MV-4-11 (cell line): ENCODE measurements at regions not wholly inside any gene's neighbourhood (a gene's known extent, or its start where the extent isn't known, plus 50 kb on each side); places are given as distances from the start of the nearest gene placed in this dataset.
"Not testable (repeated sequence)": the region's sequence is repeated elsewhere in the genome, so short reads cannot be mapped to it uniquely, and the experiment has no call there.

ENCODE experiments used
- DNase-seq: peaks from one replicate; lab custom pipeline; 2025; lab: John Stamatoyannopoulos, UW

DNA sequence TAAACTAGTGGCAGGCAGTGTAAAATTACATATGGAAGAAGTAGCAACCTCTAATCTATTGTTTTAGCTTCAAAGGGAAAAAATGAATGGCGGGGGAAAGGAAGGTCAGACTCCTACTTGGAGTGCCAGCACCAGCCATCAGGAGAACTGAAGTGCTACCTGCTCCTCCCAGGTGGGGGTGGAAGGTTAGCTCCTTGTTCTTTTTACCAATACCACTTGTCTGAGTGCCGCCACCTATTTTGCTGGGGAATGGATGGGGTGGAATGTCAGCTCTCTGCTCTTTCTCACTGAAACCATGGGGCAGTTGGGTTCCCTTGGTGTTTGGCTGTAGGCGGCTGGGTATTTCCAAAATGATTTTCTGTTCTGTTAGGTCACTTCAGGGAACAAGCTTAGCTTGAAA, 428.7 kb upstream of the EPHA3 start:
- DNase-seq = no peak

DNA sequence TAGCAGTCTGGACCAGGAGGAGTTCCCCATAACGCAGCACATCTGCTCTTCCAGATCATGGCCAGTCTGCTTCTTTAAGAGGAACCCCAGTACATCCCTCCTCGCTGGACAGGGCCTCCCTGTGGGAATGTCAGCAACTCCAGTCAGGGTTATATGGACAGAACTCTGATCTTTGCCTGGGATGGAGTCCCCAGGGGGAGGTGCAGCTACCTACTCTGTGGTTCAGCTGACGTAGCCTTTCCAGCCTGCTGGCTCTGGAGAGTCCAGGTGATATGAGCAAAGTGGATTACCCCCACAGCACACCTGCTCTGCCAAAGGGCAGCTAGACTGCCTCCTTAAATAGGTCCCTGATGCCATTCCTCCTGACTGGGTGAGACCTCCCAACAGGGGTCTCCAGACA, 417.1 kb upstream of the EPHA3 start:
- DNase-seq = no peak

DNA sequence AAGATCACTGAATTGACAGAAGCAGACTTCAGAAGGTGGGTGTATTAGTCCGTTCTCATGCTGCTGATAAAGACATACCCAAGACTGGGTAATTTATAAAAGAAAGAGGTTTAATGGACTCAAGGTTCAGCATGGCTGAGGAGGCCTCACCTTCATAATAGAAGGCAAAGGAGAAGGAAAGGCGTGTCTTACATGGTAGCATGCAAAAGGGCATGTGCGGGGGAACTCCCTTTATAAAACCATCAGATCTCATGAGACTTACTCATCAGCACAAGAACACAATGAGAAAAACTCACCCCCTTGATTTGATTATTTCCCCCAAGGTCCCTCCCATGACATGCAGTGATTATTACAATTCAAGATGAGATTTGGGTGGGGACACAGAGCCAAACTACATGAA, 416.3 kb upstream of the EPHA3 start:
- no peak for DNase-seq

DNA sequence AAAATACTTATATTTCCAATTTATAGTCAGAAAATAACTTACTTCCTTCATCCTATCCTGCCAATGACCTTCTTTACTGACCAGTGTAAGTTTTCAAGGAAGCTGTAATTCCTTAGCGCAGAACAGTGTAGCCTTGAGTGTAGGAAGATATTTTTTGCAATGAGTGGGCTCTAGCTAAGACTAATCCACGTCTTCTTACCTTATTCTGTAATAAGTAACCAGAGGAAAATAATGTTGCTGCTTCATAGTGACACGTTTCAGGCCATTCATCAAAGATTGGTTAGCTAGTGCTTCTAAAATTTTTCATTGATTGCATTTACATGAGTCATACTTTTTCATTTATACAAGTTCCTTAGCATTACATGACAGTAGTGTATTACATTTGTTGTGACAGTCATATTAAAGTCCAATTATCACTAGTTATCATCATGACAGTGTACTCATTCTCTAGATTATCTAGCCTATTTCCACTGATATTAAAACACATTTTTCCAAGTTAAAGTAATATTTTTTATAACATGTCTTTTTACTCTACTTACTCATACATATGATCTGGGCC, 403.8 kb upstream of the EPHA3 start:
- no peak for DNase-seq

DNA sequence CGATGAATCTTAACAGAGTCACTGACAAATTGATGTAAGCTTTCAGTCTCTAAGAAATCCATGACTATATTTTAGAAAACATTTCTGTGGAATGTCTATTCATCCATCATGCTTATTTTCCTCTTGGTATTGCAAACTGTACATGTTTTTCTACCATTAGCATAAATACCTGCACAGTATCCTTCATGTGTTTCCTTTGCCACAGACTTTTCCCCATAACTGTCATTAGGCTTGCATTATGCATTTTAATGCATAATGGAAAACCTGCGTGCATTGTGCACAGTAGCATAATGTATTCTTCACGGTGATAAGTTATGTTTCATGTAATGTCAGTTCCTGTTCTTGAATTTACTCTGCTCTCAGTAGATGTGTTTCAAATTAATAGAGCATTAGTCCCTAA, 403.1 kb upstream of the EPHA3 start:
- no peak for DNase-seq

DNA sequence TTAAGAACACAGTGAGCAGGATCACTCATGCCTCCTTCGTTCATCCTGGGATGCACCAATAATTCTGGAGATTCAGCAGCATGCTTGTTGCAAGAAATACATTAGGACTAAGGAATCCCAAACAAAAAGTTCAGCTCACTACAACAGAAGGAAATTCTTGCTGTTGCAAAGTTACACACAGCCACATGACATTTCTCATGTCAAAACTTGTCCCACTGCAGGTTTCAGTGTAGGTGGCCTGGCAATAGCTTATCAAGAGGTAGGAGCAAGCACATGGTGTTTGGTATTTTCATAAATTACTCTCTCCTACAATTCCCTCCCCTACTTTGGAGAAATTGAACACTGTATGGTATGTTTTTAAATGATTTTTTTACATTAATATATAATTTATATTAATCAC, 399.6 kb upstream of the EPHA3 start:
- DNase-seq = no peak

DNA sequence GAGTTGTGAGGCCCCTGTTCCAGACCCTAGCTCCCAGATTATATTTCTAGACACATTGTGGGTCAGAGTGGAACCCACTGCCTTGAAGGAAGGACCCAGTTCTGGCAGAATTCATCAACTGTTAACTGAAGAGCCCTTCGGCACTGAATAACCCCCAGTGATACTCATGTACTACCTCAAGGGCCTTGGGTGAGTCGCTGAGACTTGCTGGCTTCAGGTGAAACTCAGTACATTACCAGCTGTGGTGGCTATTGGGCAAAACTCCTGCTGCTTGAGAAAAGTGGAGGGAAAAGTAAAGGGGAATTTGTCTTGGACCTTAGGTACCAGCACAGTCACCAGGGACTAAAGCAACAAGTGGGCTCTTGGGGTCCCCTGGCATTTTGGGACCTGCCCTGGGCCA, 394.9 kb upstream of the EPHA3 start:
- DNase-seq = no peak

DNA sequence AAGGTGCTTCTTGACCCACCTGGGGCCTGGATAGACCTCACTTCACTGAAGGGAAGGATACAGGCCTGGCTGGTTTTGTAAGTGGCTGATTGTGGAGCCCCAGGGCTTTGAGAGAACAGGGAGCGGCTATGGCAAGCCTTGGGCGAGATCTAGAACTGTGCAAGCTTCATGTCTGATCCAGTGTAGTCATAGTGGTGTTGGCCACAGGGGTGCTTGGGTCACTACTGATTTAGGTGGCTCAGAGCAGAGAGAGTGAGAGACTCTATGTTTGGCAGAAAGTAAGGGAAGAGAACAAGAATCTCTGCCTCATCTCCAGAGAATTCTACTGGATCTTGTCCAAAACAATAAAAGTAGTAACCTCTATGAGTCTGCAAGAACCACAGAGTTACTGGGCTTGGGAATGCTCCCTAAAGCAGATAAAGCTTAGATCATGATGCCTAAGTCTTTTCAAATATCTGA, 394.2 kb upstream of the EPHA3 start:
- DNase-seq = no peak

DNA sequence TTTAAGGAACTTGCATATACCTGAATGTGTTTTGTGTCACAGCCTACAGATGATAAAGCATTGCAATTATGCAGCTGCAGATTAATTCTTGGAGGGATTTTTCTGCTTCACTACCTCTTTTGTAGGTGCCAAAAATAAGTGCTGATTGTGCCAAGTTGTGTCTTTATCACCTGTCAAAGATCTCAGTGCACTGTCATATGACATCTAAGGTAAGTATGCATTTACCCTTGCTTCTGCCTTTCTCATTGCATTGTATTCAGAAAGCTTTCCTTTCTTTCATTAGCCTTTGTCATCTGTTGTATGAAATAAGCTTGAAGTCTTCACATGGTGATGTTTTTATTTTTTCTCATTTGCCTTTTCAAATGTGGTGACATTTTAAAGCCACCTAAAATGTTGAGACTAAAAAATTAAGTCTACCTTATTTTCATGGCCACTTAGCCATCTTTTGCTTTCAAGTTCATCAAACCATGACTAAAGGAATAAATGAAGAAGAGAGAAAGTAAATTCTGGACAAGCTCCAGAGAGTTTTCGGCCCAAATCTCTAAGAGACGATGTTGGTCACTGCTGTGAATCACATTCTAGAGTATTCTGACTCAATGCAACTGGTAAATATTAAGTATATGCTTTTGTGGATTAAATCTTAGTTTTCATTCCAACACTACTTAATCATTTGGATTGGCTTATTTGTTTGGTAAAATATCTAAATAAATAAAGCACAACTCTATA, 381.8 kb upstream of the EPHA3 start:
- no peak for DNase-seq

DNA sequence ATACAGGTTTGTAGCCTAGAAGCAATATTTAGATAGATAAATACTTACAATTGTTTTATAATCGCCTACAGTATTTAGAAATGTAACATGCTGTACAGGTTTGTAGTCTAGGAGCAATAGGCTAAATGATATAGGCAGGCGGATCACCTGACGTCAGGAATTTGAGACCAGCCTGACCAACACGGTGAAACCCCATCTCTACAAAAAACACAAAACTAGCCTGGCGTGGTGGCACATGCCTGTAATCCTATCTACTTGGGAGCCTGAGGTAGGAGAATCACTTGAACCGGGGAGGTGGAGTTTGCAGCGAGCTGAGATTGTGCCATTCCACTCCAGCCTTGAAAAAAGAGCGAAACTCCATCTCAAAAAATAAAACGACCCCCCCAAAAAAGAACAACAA, 375.2 kb upstream of the EPHA3 start:
- no peak for DNase-seq

DNA sequence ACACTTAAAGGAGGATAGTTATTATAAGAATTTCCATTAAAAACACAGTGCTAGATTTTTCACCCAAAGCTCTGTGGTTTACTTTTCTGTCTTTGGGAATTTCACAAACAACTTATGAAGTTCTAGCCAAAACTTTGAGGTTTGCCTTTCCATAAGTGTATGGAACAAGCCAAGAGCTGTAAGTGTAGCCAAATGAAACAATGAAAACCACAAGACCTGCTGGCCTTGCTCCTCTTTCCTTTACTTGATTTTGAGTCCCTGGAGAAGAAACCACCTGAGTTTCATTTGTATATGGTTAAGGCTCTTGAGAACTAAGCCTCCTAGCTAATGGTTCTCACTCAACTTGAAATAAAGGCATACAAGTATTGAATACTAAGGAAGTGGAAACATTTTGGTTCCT, 365.3 kb upstream of the EPHA3 start:
- DNase-seq = no peak

DNA sequence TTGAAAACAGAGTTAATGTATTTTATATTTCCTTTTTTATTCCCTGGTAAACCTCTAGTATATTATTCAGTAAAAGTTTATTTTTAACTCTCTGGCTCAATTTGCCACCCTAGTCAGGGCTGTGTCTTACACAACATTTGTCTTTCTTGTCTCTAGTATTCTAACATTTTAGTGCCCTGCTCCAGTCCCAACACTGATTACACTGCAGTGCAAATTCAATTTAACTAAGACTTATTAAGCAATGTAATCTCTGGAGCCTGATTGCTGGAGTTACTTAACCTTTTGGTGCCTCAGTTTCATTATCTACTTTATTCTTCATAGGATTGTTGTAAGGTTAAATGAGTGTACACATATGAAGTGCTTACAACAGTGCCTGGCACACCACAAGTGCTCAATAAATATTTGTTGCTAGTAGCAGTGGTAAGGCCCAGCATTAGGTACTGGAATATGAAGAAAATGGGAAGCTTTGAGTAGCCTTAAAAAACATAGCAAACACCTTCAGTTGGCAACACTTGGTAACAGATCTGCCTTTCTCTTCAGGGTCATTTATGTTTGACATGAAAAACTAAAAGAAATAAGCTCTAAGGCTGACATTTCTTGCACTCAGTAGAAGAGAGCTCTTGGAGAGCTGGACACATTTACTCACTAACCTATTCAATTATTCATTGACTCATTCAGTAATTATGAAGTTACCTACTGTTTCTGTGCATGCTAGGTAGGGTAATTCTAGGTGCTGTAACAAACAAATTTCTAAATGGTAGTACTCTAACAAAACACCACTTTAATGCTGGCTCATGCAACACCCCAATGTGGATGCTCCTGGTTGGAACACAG, 364.5 kb upstream of the EPHA3 start:
- DNase-seq = no peak

DNA sequence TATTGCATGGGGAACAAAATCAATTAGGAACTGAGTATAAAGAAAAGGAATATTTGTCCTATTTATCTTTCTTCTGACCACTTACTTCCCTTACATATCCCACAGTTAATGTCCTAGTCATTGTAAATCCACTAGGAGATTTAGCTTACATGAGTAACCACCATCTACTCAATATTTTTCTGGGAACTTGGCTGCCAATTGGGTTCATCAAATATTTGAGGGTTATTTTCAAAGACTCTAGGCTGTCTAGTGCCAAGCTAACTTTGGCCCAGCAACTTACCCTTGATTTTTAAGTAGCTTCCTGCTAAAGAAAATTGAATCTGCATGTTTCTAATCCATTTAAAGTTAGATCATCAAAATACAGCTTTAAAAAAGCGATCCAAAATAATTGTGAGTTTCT, 362.5 kb upstream of the EPHA3 start:
- no peak for DNase-seq

DNA sequence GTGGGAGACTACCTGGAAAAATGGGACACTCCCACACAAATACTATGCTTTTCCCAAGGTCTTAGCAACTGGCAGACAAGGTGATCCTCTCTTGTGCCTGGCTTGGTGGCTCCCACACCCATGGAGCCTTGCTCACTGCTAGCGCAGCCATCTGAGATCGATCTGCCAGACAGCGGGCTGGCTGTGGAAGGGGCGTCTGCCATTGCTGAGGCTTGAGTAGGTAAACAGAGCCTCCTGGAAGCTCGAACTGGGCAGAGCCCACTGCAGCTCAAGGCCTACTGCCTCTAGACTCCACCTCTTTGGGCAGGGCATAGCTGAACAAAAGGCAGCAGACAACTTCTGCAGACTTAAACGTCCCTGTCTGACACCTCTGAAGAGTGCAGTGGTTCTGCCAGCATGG, 360.3 kb upstream of the EPHA3 start:
- DNase-seq = not testable (repeated sequence)

DNA sequence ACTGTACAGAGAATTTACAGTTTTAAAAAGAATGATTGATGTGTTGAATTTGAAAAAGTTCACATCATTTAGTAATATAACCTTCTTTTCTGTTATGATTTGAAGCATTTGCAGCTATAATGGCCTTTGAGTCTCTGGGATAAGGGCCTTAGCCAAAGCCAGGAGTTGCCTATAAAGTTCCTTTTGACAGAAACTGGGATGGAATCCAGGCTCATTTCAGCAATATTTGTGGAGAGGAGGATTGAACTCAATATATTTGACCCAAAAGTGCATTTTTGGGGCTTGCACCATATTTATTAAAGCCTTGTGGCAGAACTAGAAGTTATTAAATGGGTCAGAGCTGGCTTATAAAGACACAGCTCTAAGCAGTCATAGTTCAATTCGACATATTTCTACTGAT, 348.7 kb upstream of the EPHA3 start:
- DNase-seq = no peak

DNA sequence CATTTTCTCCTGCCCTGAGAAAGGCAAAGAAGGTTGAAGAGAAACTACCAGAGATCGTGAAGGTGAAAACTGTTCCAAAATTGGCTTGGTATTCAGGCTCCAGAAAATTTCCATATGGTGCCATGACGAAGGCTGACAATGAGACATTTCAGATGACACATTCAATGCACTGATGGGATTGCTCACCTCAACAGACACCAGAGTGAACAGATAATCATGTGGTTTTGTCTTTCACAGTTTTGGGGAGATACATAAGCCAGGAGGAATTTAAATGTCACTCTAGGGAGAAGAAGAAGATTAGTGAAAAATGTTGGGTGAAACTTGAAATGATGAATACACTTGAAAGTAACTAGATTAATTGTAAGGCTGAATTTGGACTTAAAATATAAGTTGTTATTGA, 339.7 kb upstream of the EPHA3 start:
- no peak for DNase-seq

DNA sequence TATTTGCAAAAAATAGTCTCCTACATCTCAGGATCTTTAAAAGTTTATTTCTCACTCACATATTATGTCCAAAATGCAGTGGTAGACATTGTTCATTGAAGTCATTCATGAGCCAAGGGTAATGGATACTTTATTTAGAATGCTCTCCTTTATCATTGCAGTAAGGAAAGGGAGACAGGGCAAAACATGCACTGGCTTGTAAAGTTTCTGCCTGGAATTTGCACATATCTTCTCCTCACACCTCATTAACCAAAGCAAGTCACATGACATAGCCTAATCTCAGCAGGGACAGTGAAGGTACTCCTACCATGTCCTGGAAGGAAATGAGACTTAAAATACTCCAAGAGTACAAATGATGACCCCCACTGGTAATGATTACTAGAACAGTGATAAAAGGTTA, 333.7 kb upstream of the EPHA3 start:
- DNase-seq = no peak

DNA sequence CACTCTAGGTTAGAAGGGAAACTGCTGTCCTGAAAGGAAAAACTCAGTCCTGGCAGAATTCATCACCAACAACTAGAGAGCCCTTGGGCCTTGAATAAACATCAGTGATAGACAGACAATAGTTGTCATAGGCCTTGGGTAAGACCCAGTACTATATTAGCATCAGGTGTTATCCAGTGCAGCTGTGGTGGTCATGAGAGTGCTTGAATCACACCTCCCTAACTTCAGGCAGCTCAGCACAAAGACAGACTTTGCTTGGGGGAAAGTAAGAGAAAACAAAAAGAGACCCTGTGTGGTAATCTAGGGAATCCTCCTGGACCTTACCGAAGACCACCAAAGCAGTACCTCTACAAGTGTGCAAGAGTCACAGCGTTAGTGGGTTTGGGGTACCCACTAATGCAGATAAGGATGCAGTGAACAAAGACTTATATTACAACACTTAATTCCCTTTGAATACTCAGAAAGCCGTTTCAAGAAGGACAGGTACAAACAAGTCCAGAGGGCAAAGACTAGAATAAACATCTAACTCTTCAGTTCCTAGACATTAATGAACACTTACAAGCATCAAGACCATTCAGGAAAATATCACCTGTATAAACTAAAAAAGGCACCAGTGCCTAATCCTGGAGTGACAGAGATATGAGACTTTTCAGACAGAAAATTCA, 332.3 kb upstream of the EPHA3 start:
- no peak for DNase-seq

DNA sequence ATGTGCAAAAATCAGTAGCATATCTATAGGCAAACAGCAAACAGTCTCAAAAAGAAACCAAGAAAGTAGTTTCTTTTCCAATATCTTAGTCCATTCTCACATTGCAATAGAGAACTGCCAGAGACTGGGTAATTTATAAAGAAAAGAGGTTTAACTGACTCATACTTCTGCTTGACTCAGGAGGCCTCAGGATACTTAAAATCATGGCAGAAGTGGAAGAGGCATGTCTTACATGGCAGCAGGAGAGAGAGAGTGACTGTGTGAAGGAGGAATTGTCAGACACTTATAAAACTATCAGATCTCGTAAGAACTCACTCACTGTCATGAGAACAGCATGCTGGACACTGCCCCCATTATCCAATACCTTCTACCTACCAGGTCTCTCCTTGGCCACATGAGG, 327.9 kb upstream of the EPHA3 start:
- DNase-seq = no peak

DNA sequence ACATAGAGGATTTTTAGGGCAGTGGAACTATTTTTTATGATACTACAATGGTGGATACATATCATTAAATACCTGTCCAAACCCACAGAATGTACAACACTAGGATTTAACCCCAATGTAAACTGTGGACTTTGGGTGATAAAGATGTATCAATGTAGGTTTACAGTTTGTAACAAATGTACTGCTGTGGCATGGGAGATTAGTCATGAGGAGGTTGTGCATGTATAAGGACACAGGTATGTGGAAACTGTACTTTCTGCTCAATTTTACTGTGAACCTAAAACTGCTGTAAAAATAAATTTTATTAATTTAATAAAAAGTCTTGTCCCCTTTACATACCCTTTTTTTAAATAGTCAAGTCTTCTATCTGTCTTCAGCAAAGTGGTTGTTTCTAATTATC, 322.5 kb upstream of the EPHA3 start:
- no peak for DNase-seq

DNA sequence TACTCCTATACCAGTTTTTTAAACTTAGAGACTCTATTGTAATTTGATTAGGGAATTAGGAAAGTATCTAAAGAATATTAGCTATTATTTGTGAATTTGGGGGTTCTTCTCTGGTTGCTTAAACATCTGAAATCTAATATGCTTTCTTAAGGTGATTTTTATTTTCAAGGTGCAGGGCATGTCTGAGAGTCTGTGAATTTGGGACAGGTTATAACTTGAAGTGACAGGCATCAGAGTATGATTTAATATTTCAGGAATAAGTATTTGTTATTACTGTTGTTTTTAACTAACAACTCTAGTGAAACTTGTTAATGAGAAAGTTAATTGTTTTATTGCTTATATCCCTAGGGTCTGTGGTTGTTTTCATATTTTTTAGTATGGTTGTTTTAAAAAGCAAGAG, 321.6 kb upstream of the EPHA3 start:
- no peak for DNase-seq

DNA sequence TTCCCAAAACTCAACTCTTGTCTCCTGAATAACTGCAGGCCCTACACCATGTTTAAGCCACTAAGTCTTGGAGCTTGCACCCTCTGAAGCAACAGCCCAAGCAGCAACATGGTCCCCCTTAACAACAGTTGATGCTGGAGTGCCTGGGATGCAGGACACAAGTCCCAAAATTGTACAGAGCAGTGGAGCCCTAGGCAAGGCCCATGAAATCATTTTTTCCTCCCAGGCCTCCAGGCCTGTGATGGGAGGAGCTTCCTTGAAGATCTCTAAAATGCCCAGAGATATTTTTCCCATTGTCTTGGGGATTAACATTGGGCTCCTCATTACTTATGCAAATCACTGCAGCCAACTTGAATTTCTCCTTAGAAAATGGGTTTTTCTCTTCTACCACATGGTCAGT, 311.9 kb upstream of the EPHA3 start:
- no peak for DNase-seq
